ENCODE measurements at regions not wholly inside any gene's neighbourhood (a gene's known extent, or its start where the extent isn't known, plus 50 kb on each side); places are given as distances from the start of the nearest gene placed in this dataset.
A peak's percentile ranks its signal among the peaks of the same experiment; 100 is the strongest.
"Not testable (repeated sequence)": the region's sequence is repeated elsewhere in the genome, so short reads cannot be mapped to it uniquely, and the experiment has no call there.

- FAIRE-seq, result no peak
- no peak for DNase-seq (ENCODE audit: insufficient read length, low spot score)
Observed at GRCh38 chr11:47928426-47928825, 51.9 kb upstream of the PTPRJ start.

DNA sequence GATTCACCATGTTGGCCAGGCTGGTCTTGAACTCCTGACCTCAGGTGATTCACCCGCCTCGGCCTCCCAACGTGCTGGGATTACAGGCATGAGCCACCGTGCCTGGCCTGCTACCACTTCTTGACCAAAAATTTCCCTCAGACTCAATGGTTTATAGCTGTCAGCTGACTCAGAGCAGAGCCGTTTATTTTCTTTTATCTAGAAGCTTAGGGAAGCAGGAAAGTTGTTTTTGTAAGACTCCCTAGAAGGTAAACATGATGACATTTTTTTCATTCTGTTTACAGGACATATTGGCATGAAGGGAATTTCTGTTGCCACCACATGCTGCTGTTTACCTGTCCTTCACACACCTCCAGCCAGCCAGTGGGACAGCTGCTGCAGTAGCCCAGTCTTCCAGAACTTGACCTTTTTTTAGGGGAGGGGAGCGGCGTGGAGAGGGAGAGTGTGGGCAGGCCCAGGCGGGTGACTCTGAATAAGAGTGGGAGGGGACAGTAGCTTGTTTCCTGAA is 56.1 kb upstream of the PTPRJ start:
- DNase-seq (ENCODE audit: insufficient read length, low spot score), result no peak
- FAIRE-seq, result no peak

GRCh38 chr11:47923667-47924066 is 56.7 kb upstream of the PTPRJ start:
- FAIRE-seq, result no peak
- no peak for DNase-seq (ENCODE audit: insufficient read length, low spot score)

DNA sequence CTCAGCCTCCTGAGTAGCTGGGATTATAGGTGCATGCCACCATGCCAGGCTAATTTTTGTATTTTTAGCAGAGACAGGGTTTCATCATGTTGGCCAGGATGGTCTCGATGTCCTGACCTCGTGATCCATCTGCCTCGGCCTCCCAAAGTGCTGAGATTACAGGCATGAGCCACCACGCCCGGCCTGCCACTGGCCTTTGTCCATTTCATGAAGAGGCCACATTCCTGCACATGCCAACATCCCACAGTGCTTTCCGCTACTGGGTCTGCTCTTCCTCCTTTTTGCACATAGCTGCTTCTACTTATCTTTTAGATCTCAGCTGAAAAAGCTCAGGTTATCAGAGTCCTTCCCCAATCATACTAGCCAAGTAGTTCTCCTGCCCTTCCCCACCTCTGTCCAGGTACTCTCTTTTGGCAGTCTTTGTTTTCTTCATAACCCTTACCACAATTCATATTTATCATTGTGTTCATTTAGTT is 59.2 kb upstream of the PTPRJ start:
- not testable (repeated sequence) for DNase-seq (ENCODE audit: insufficient read length, low spot score); FAIRE-seq

DNA sequence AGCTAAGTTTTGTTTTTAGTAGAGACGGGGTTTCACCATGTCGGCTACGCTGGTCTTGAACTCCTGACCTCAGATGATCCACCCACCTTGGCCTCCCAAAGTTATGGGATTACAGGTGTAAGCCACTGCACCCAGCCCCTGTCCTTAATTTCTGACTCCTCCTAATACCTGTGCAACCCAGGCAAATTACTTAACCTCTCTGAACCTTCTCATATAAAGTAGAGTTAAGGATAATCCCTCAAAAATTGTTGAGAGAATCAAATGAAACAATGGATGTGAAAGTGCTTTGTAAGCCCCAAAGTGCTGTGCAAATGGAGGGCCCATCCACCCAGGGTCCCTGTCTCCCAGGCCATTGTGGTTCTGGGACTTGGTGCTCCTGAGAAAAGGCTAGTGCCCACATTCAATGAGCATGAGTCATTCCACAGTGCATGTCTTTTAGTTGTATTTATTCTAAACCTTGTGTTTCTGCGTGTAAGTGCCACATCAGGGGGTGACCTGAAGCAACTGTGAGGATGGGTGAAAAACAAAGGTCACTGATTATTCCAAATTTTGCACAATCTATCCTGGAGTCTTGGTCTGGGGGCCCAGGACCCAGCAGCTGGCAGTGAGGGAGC is 61.4 kb upstream of the PTPRJ start:
- FAIRE-seq (no peak), DNase-seq (ENCODE audit: insufficient read length, low spot score) (no peak)

GRCh38 chr11:47918370-47918690 is 62.0 kb upstream of the PTPRJ start:
- no peak for DNase-seq (ENCODE audit: insufficient read length, low spot score)

GRCh38 chr11:47917599-47918369 is 62.6 kb upstream of the PTPRJ start:
- FAIRE-seq (peak; percentile 11), DNase-seq (ENCODE audit: insufficient read length, low spot score) (no peak)

More at GRCh38 chr11:47918370-47918690, 62.0 kb upstream of the PTPRJ start:
- no peak for FAIRE-seq

DNA sequence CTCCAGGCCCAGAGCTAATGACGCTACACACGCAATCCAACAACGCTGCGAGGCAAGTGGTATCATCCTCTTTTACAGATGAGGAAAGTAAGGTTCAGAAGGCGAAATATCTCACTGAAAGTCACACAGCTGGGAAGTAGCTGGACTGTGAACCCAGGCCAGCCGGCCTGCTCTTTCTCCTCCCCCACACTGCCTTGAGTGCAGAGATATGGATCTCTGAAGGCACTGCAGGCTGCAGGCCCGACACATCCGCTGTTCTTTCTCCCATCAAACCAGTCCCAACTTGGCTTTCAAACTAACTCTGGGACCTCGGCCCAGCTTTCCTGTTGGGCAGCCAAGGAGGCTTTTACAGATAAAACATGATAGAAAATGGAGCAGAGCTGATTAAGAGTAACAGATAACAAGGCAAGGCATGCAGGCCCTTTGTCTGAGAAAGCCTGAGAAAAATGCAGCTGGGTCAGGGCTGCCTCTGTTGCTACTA is 64.0 kb upstream of the PTPRJ start:
- DNase-seq (ENCODE audit: insufficient read length, low spot score) (no peak), FAIRE-seq (no peak)

DNA sequence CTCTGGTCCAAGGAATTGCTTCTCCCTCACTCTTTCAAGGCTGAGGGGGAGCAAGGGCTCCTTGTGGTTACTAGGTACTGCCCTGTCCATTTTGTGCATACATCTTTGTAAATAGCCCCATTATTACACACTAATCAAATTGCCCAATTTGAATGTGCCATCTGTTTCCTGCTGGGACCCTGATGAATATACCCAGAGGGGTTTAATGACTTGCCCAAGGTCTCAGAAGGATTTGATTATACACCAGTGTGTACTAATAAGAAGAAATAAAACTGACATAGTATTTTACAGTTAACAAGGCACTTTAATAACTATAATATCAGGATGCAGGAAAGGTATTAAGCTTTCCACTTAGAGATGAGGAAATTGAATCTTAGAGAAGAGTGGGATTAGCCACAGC is 64.6 kb upstream of the PTPRJ start:
- DNase-seq (ENCODE audit: insufficient read length, low spot score), result no peak
- no peak for FAIRE-seq

- FAIRE-seq, result no peak
- DNase-seq (ENCODE audit: insufficient read length, low spot score), result no peak
Observed at GRCh38 chr11:47915374-47915773, 65.0 kb upstream of the PTPRJ start.

- FAIRE-seq (no peak), DNase-seq (ENCODE audit: insufficient read length, low spot score) (no peak)
Observed at GRCh38 chr11:47914743-47915142, 65.6 kb upstream of the PTPRJ start.

- FAIRE-seq, result no peak
- DNase-seq (ENCODE audit: insufficient read length, low spot score), result no peak
Observed at GRCh38 chr11:47913529-47914244, 65.5 kb upstream of the NUP160 start.

DNA sequence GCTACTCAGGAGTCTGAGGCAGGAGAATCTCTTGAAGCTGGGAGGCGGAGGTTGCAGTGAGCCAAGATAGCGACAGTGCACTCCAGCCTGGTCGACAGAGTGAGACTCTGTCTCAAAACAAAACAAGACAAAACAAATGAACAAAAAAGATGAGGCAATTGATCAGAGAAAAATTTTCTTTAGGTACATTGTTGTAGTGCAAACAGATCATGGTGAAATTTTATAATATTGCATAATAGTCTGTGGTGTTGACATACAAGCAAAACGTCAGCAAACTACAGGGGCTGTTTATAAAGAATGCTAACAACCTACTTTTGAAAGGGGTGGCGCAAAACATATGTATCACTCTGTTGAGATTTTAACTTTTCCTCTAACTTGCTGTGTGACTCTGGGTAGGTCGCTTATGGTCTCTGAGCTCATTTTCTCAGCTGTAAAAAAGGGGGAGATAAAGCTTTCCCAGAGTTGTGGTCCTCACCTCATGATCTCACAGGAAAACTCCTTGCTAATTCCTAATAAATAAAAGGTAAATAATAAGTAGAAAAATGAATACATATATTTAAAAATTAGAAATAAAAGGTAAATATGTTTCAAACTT is 64.8 kb upstream of the NUP160 start:
- DNase-seq (ENCODE audit: insufficient read length, low spot score), result no peak
- no peak for FAIRE-seq

DNA sequence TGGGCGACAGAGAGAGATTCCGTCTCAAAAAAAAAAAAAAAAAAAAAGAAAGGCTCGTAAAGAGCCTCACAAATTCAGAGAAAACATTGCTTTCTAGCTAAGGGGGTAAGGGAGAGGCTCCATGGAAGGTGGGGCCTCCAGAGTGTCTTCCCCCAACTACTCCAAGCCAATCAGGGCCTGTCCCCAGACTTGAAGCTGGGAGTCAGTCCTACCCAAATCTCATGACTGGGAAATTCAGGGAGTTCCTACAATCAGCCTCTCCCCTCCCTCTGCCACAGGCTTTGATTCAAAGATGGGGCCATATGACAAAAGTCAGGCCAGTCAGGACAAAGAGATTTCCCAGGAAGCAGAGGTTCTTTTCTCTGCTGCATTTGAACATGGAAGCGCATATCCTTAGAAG is 63.0 kb upstream of the NUP160 start:
- DNase-seq (ENCODE audit: insufficient read length, low spot score) (no peak), FAIRE-seq (no peak)

- DNase-seq (ENCODE audit: insufficient read length, low spot score), result no peak
- no peak for FAIRE-seq
Observed at GRCh38 chr11:47908198-47908597, 60.0 kb upstream of the NUP160 start.

- no peak for FAIRE-seq
- DNase-seq (ENCODE audit: insufficient read length, low spot score), result no peak
Observed at GRCh38 chr11:47907499-47907898, 59.3 kb upstream of the NUP160 start.

DNA sequence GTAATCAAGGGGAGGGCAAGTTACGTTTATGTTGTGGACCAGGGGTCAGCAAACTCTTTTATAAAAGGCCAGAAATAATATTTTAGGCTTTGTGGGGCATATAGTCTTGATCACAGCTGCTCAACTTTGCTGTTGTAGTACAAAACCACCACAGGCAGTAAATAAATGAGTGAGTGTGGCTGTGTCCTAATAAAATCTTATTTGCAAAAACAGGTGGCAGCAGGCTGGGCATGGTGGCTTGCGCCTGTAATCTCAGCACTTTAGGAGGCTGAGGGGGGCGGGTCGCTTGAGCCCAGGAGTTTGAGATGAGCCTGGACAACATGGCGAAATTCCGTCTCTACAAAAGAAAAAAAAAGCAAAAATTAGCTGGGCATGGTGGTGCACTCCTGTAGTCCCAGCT is 57.9 kb upstream of the NUP160 start:
- FAIRE-seq, result no peak
- DNase-seq (ENCODE audit: insufficient read length, low spot score), result no peak

DNA sequence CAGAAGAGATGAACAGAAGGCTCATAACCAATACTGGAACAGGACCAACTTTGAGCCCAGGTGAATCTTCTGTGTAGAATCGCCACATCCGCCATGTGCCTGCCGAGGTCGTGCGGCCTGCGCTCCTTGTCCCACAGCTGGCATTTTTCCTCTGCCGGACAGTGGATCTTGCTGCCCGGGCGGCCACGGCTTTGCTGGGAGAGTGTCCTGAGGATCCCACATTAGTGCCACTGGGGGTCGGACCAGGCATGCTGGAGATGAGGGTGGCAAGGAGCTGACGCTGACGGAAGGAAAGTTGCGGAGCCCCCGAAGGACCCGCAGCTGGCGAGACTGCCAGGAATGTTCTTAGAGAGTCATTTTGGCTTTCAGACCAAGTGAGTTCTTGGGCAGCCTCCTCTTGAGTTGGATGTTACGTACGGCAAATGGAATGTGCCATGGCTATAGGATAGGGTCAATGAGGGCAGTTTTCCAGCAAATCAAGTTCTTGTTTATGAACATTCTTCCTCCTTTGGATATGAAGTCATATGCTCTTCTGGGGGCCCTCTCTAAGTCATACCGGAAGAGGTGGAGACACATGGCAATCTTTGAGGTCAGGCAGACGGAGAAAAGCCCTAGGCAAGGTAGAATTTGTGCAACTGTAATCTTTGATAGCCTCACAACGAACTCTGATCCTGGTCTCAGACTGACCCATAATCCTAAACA is 57.4 kb upstream of the NUP160 start:
- no peak for FAIRE-seq
- no peak for DNase-seq (ENCODE audit: insufficient read length, low spot score)

- FAIRE-seq (no peak), DNase-seq (ENCODE audit: insufficient read length, low spot score) (no peak)
Observed at GRCh38 chr11:47904808-47905207, 56.7 kb upstream of the NUP160 start.

DNA sequence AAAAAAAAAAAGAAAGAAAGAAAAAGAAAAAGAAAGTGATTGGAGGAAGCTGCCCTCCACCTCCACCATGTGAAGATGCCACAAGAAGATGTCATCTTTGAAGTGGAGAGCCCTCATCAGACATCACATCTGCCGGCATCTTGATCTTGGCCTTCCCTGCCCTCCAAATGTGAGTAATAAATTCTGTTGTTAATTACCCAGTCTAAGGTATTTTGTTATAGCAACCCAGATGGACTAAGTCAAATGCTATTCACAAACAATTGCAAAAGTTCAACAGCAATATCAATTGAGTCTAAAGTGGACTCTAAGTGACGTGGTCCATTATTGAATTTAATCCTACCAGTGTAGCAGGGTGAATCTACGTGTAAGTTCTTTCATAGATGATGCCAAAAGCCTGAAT is 55.9 kb upstream of the NUP160 start:
- no peak for DNase-seq (ENCODE audit: insufficient read length, low spot score)
- FAIRE-seq, result no peak

- peak; percentile 66 for DNase-seq (ENCODE audit: insufficient read length, low spot score)
- peak; percentile 95 for FAIRE-seq
Observed at GRCh38 chr11:47899801-47900200, 51.7 kb upstream of the NUP160 start.

Measured in GM19239 (cell line).